Peyer's patch (tissue), 4 donors: ENCODE measurements at regions not wholly inside any gene's neighbourhood (a gene's known extent, or its start where the extent isn't known, plus 50 kb on each side); places are given as distances from the start of the nearest gene placed in this dataset.

ENCODE experiments used
- POLR2A ChIP-seq, 2 donors: fragments of 450-650 bp; IDR thresholded peaks; one replicate each; pipeline ENCODE4 v1.5.1; 2017; ENCODE audit warnings: antibody characterized with exemption in 2 of 2, mild to moderate bottlenecking in 2 of 2, moderate library complexity in 2 of 2
- TF ChIP-seq, protein P1 (sequence below), 6 experiments: fragments of 450-650 bp in 4 of 6; fragments of 200-600 bp in 2 of 6; sonication (generic) in 1 of 6; IDR thresholded peaks; one replicate each; pipeline ENCODE4 v1.5.1; 2017 to 2019; ENCODE audit warnings: antibody characterized with exemption in 6 of 6, mild to moderate bottlenecking in 3 of 6, moderate library complexity in 1 of 6

DNA sequence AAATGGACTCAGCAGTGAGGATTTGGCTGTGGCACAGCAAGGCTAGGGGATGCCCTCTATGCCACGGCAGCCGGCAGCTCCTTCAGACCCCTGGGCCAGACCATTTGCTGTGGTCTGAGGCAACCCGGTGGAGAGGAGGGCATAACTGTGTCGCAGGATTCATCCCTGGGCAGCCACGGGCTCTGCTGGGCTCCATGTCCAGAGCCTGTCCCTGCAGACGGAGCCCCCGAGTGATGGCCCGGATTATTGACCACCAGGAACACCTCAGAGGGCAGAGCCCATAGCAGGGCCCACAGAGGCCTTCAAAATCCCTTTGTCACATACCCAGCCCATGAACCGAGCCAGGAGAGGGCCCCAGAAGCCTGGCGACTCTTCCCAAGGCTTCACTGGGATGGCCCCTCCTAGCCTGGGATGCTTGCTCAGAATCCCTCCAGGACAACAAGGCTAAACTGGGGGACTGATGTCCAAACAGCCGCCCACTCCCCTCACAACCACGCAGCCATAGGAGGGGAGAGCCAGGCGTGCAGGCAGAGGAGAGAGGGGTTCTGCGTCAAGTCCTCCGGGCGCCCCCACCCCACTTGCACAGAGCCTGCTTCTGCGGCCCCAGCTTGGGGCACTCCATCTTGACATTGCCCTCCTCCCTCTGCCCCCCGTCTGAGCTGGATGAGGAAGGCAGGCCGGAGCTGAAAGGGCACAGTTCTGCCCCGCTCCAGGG is 68.2 kb upstream of the AFDN start:
- TF ChIP-seq POLR2A (IDR thresholded peaks at IDR 0.05): no peak
- TF ChIP-seq, protein P1, sequence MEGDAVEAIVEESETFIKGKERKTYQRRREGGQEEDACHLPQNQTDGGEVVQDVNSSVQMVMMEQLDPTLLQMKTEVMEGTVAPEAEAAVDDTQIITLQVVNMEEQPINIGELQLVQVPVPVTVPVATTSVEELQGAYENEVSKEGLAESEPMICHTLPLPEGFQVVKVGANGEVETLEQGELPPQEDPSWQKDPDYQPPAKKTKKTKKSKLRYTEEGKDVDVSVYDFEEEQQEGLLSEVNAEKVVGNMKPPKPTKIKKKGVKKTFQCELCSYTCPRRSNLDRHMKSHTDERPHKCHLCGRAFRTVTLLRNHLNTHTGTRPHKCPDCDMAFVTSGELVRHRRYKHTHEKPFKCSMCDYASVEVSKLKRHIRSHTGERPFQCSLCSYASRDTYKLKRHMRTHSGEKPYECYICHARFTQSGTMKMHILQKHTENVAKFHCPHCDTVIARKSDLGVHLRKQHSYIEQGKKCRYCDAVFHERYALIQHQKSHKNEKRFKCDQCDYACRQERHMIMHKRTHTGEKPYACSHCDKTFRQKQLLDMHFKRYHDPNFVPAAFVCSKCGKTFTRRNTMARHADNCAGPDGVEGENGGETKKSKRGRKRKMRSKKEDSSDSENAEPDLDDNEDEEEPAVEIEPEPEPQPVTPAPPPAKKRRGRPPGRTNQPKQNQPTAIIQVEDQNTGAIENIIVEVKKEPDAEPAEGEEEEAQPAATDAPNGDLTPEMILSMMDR (IDR thresholded peaks at IDR 0.05): no peak
